Activated T-helper 2 cell treated with anti-CD3 and anti-CD28 coated beads, Interferon-gamma antibody, Interleukin-2, Interleukin-4, amounts not matched to agents 10 μg/mL and 5 μg/mL and 100 μg/mL, durations not matched to agents 14 hours and 24 hours and 36 hours (primary cell): ENCODE measurements at regions not wholly inside any gene's neighbourhood (a gene's known extent, or its start where the extent isn't known, plus 50 kb on each side); places are given as distances from the start of the nearest gene placed in this dataset.

Experiments used
- DNase-seq: peaks from one replicate; pipeline ENCODE4 v3.0.0; 2021; ENCODE audit warnings: low spot score
- H3K27ac Mint-ChIP-seq: one replicate; pipeline ENCODE4 v1.8.0; 2021; ENCODE audit warnings: mixed read lengths
- H3K27me3 Mint-ChIP-seq: one replicate; pipeline ENCODE4 v1.8.0; 2021; ENCODE audit warnings: low read depth, mixed read lengths
- H3K36me3 Mint-ChIP-seq: one replicate; pipeline ENCODE4 v1.8.0; 2021; ENCODE audit warnings: low read depth, mixed read lengths
- H3K4me1 Mint-ChIP-seq: one replicate; pipeline ENCODE4 v1.8.0; 2021; ENCODE audit warnings: low read depth, mixed read lengths
- H3K4me3 Mint-ChIP-seq: one replicate; pipeline ENCODE4 v1.8.0; 2021; ENCODE audit warnings: low read depth, mild to moderate bottlenecking, moderate library complexity, mixed read lengths
- H3K9me3 Mint-ChIP-seq: one replicate; pipeline ENCODE4 v1.8.0; 2021; ENCODE audit warnings: mixed read lengths
- intact Hi-C: fragments of 100-400 bp; cut with micrococcal nuclease; formaldehyde crosslinking; loops from one replicate; pipeline ENCODE4 v1.15.1; 2023

- intact Hi-C loops: no loop called here
Measured at GRCh38 chr7:155918720-155919390, 106.6 kb upstream of the SHH start.

GRCh38 chr7:155917836-155918430 is 105.7 kb upstream of the SHH start:
- Mint-ChIP-seq H3K4me3 (no peak overlapping the region), H3K36me3 (no peaks in the 10 kb centered on the region), H3K9me3 (no peaks in the 10 kb centered on the region), H3K27ac (no peak overlapping the region), H3K4me1 (no peaks in the 10 kb centered on the region), H3K27me3 (no peaks in the 10 kb centered on the region)
- no peak for DNase-seq
- intact Hi-C loops: no loop called here

More at GRCh38 chr7:155918720-155919390, 106.6 kb upstream of the SHH start:
- Mint-ChIP-seq H3K4me3 (no peak overlapping the region), H3K9me3 (no peaks in the 10 kb centered on the region), H3K36me3 (no peaks in the 10 kb centered on the region), H3K4me1 (no peaks in the 10 kb centered on the region), H3K27ac (no peak overlapping the region), H3K27me3 (no peaks in the 10 kb centered on the region)
- no peak for DNase-seq

- no peak overlapping the region for H3K4me3 Mint-ChIP-seq
- intact Hi-C loops: no loop called here
- H3K36me3 Mint-ChIP-seq: no peaks in the 10 kb centered on the region
- H3K27ac Mint-ChIP-seq: no peak overlapping the region
- H3K27me3 Mint-ChIP-seq: no peaks in the 10 kb centered on the region
- peaks cover under 1% of the 10 kb centered on the region for H3K9me3 Mint-ChIP-seq
- H3K4me1 Mint-ChIP-seq: no peaks in the 10 kb centered on the region
- DNase-seq: no peak
Measured at GRCh38 chr7:155916926-155917655, 104.8 kb upstream of the SHH start.

- no peak for DNase-seq
- no peaks in the 10 kb centered on the region for H3K36me3 Mint-ChIP-seq
- H3K9me3 Mint-ChIP-seq: peaks cover 4% of the 10 kb centered on the region
- no peaks in the 10 kb centered on the region for H3K4me1 Mint-ChIP-seq
- intact Hi-C loops: no loop called here
- H3K27me3 Mint-ChIP-seq: no peaks in the 10 kb centered on the region
- no peak overlapping the region for H3K27ac Mint-ChIP-seq
- no peak overlapping the region for H3K4me3 Mint-ChIP-seq
Measured at GRCh38 chr7:155914341-155914740, 102.1 kb upstream of the SHH start.

GRCh38 chr7:155913719-155914118 is 101.5 kb upstream of the SHH start:
- no peaks in the 10 kb centered on the region for H3K4me1 Mint-ChIP-seq
- no peaks in the 10 kb centered on the region for H3K36me3 Mint-ChIP-seq
- no peak overlapping the region for H3K27ac Mint-ChIP-seq

GRCh38 chr7:155913291-155913690 is 101.0 kb upstream of the SHH start:
- intact Hi-C loops: no loop called here
- Mint-ChIP-seq H3K36me3 (no peaks in the 10 kb centered on the region), H3K27ac (no peak overlapping the region), H3K27me3 (no peaks in the 10 kb centered on the region), H3K4me1 (no peaks in the 10 kb centered on the region), H3K4me3 (no peak overlapping the region), H3K9me3 (peaks cover 4% of the 10 kb centered on the region)
- DNase-seq: no peak

More at GRCh38 chr7:155913719-155914118, 101.5 kb upstream of the SHH start:
- intact Hi-C loops: no loop called here
- peaks cover 4% of the 10 kb centered on the region for H3K9me3 Mint-ChIP-seq
- no peaks in the 10 kb centered on the region for H3K27me3 Mint-ChIP-seq
- DNase-seq: no peak
- H3K4me3 Mint-ChIP-seq: no peak overlapping the region

- Mint-ChIP-seq H3K9me3 (peaks cover 4% of the 10 kb centered on the region), H3K27ac (no peak overlapping the region), H3K4me1 (no peaks in the 10 kb centered on the region), H3K4me3 (no peak overlapping the region), H3K27me3 (no peaks in the 10 kb centered on the region), H3K36me3 (no peaks in the 10 kb centered on the region)
- intact Hi-C loops: no loop called here
- no peak for DNase-seq
Measured at GRCh38 chr7:155911471-155912105, 99.3 kb upstream of the SHH start.

GRCh38 chr7:155908385-155908784 is 96.1 kb upstream of the SHH start:
- Mint-ChIP-seq H3K4me1 (no peaks in the 10 kb centered on the region), H3K27ac (no peak overlapping the region), H3K9me3 (peaks cover 14% of the 10 kb centered on the region), H3K4me3 (no peak overlapping the region), H3K36me3 (no peaks in the 10 kb centered on the region), H3K27me3 (no peaks in the 10 kb centered on the region)
- no peak for DNase-seq
- intact Hi-C loops: no loop called here

GRCh38 chr7:155907450-155908200 is 95.4 kb upstream of the SHH start:
- H3K27ac Mint-ChIP-seq: no peak overlapping the region
- H3K4me1 Mint-ChIP-seq: no peaks in the 10 kb centered on the region
- intact Hi-C loops: no loop called here
- H3K27me3 Mint-ChIP-seq: no peaks in the 10 kb centered on the region
- no peaks in the 10 kb centered on the region for H3K36me3 Mint-ChIP-seq
- peaks cover 14% of the 10 kb centered on the region for H3K9me3 Mint-ChIP-seq
- H3K4me3 Mint-ChIP-seq: no peak overlapping the region
- DNase-seq: no peak

- H3K4me1 Mint-ChIP-seq: no peaks in the 10 kb centered on the region
- no peaks in the 10 kb centered on the region for H3K36me3 Mint-ChIP-seq
- DNase-seq: no peak
- H3K27me3 Mint-ChIP-seq: peaks cover 1% of the 10 kb centered on the region
- H3K9me3 Mint-ChIP-seq: peaks cover 11% of the 10 kb centered on the region
- no peak overlapping the region for H3K4me3 Mint-ChIP-seq
- H3K27ac Mint-ChIP-seq: no peak overlapping the region
- intact Hi-C loops: no loop called here
Measured at GRCh38 chr7:155901176-155901575, 88.9 kb upstream of the SHH start.

GRCh38 chr7:155899596-155899995 is 87.3 kb upstream of the SHH start:
- DNase-seq: no peak
- intact Hi-C loops: no loop called here
- Mint-ChIP-seq H3K4me3 (no peak overlapping the region), H3K4me1 (no peaks in the 10 kb centered on the region), H3K36me3 (no peaks in the 10 kb centered on the region), H3K27ac (no peak overlapping the region), H3K27me3 (peaks cover 1% of the 10 kb centered on the region), H3K9me3 (peaks cover 4% of the 10 kb centered on the region)

- intact Hi-C loops: no loop called here
- Mint-ChIP-seq H3K9me3 (no peaks in the 10 kb centered on the region), H3K4me3 (no peak overlapping the region), H3K27ac (no peak overlapping the region), H3K36me3 (no peaks in the 10 kb centered on the region), H3K27me3 (peaks cover 1% of the 10 kb centered on the region), H3K4me1 (no peaks in the 10 kb centered on the region)
- DNase-seq: no peak
Measured at GRCh38 chr7:155897758-155898386, 85.6 kb upstream of the SHH start.
